ENCODE measurements at regions not wholly inside any gene's neighbourhood (a gene's known extent, or its start where the extent isn't known, plus 50 kb on each side); places are given as distances from the start of the nearest gene placed in this dataset.

DNA sequence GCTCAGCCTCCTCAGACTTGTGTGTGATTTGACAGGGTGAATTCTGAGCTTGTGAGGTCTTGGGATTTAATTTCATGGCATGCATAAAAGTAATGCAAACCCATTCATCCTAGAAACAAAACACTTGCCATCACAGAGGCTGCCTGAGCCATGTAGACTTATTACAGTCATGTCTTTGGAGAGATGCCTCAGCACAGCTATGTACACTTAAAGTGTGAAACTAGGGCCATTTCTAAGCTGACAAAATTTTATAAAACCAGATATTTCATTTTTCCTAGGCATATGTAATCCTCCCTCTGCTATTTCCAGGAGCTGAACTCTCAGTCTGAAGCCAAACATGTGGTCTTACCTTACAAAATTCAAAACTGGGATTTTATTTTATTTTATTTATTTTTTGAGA is 322.2 kb upstream of the SPHKAP start:
- no peaks in the 10 kb centered on the region for H3K4me1 ChIP-seq (ENCODE audit: insufficient read depth, low read length, severe bottlenecking)

GRCh38 chr2:228493852-228494251 is 312.4 kb upstream of the SPHKAP start:
- no peaks in the 10 kb centered on the region for H3K9me3 ChIP-seq (ENCODE audit: low read length)
- no peak overlapping the region for H3K9ac ChIP-seq (ENCODE audit: low read length)
- H2AFZ ChIP-seq (ENCODE audit: low read length): no peak overlapping the region
- H3K27me3 ChIP-seq (ENCODE audit: insufficient read depth, low read length): no peaks in the 10 kb centered on the region
- H3K79me2 ChIP-seq (ENCODE audit: insufficient read depth, low read length): no peaks in the 10 kb centered on the region
- no peaks in the 10 kb centered on the region for H4K20me1 ChIP-seq (ENCODE audit: insufficient read depth, low read length)
- H3F3A ChIP-seq (ENCODE audit: insufficient read depth, low read length): no peaks in the 10 kb centered on the region
- no peaks in the 10 kb centered on the region for H3K4me1 ChIP-seq (ENCODE audit: insufficient read depth, low read length, severe bottlenecking)
- no peaks in the 10 kb centered on the region for H3K36me3 ChIP-seq (ENCODE audit: insufficient read depth, low read length)
- TF ChIP-seq EZH2 (IDR thresholded peaks at IDR 0.05; ENCODE audit: borderline replicate concordance, low read length): no peak
- no peak overlapping the region for H3K4me3 ChIP-seq (ENCODE audit: low read depth, low read length, poor library complexity, severe bottlenecking)
- no peaks in the 10 kb centered on the region for H3K9me2 ChIP-seq (ENCODE audit: low read depth, low read length)
- H3K4me2 ChIP-seq (ENCODE audit: low read length): no peak overlapping the region
- H3K27ac ChIP-seq (ENCODE audit: low read depth, low read length, poor library complexity, severe bottlenecking): no peak overlapping the region

More for the DNA sequence above, 322.2 kb upstream of the SPHKAP start:
- Histone ChIP-seq H3K9me3 (ENCODE audit: low read length) (no peaks in the 10 kb centered on the region), H3K4me3 (ENCODE audit: low read depth, low read length, poor library complexity, severe bottlenecking) (no peak overlapping the region), H3K27ac (ENCODE audit: low read depth, low read length, poor library complexity, severe bottlenecking) (no peak overlapping the region), H4K20me1 (ENCODE audit: insufficient read depth, low read length) (no peaks in the 10 kb centered on the region), H3K27me3 (ENCODE audit: insufficient read depth, low read length) (no peaks in the 10 kb centered on the region), H2AFZ (ENCODE audit: low read length) (no peak overlapping the region), H3K36me3 (ENCODE audit: insufficient read depth, low read length) (no peaks in the 10 kb centered on the region), H3K9ac (ENCODE audit: low read length) (no peak overlapping the region), H3F3A (ENCODE audit: insufficient read depth, low read length) (no peaks in the 10 kb centered on the region), H3K4me2 (ENCODE audit: low read length) (no peak overlapping the region), H3K79me2 (ENCODE audit: insufficient read depth, low read length) (no peaks in the 10 kb centered on the region), H3K9me2 (ENCODE audit: low read depth, low read length) (no peaks in the 10 kb centered on the region)
- TF ChIP-seq EZH2 (IDR thresholded peaks at IDR 0.05; ENCODE audit: borderline replicate concordance, low read length) (no peak), CTCF (IDR thresholded peaks at IDR 0.05; ENCODE audit: low read length) (no peak)

DNA sequence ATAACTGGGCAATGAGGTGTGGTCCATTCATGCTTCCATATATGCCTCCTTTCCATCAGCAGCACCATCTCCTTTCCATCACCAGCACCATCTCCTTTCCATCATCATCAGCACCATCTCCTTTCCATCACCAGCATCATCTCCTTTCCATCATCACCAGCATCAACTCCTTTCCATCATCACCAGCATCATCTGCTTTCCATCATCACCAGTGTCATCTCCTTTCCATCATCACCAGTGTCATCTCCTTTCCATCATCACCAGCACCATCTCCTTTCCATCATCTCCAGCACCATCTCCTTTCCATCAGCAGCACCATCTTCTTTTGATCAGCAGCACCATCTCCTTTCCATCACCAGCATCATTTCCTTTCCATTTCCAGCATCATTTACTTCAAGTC is 297.5 kb upstream of the SPHKAP start:
- H3K79me2 ChIP-seq (ENCODE audit: insufficient read depth, low read length): no peaks in the 10 kb centered on the region
- H3K27ac ChIP-seq (ENCODE audit: low read depth, low read length, poor library complexity, severe bottlenecking): no peak overlapping the region
- H3K4me2 ChIP-seq (ENCODE audit: low read length): no peak overlapping the region
- TF ChIP-seq EZH2 (IDR thresholded peaks at IDR 0.05; ENCODE audit: borderline replicate concordance, low read length) (no peak), CTCF (IDR thresholded peaks at IDR 0.05; ENCODE audit: low read length) (no peak)
- no peaks in the 10 kb centered on the region for H3K27me3 ChIP-seq (ENCODE audit: insufficient read depth, low read length)
- no peaks in the 10 kb centered on the region for H3K4me1 ChIP-seq (ENCODE audit: insufficient read depth, low read length, severe bottlenecking)
- no peaks in the 10 kb centered on the region for H3K9me2 ChIP-seq (ENCODE audit: low read depth, low read length)
- H3K36me3 ChIP-seq (ENCODE audit: insufficient read depth, low read length): no peaks in the 10 kb centered on the region
- H3K9me3 ChIP-seq (ENCODE audit: low read length): no peaks in the 10 kb centered on the region
- no peaks in the 10 kb centered on the region for H3F3A ChIP-seq (ENCODE audit: insufficient read depth, low read length)
- H2AFZ ChIP-seq (ENCODE audit: low read length): no peak overlapping the region
- H3K9ac ChIP-seq (ENCODE audit: low read length): no peak overlapping the region
- H3K4me3 ChIP-seq (ENCODE audit: low read depth, low read length, poor library complexity, severe bottlenecking): no peak overlapping the region
- no peaks in the 10 kb centered on the region for H4K20me1 ChIP-seq (ENCODE audit: insufficient read depth, low read length)

GRCh38 chr2:228474466-228474865 is 293.0 kb upstream of the SPHKAP start:
- no peak overlapping the region for H2AFZ ChIP-seq (ENCODE audit: low read length)
- no peak overlapping the region for H3K4me3 ChIP-seq (ENCODE audit: low read depth, low read length, poor library complexity, severe bottlenecking)
- no peak overlapping the region for H3K4me2 ChIP-seq (ENCODE audit: low read length)
- no peaks in the 10 kb centered on the region for H3K9me2 ChIP-seq (ENCODE audit: low read depth, low read length)
- H3K27me3 ChIP-seq (ENCODE audit: insufficient read depth, low read length): no peaks in the 10 kb centered on the region
- no peaks in the 10 kb centered on the region for H3F3A ChIP-seq (ENCODE audit: insufficient read depth, low read length)
- no peaks in the 10 kb centered on the region for H3K79me2 ChIP-seq (ENCODE audit: insufficient read depth, low read length)
- H3K27ac ChIP-seq (ENCODE audit: low read depth, low read length, poor library complexity, severe bottlenecking): no peak overlapping the region
- TF ChIP-seq CTCF (IDR thresholded peaks at IDR 0.05; ENCODE audit: low read length) (no peak), EZH2 (IDR thresholded peaks at IDR 0.05; ENCODE audit: borderline replicate concordance, low read length) (no peak)
- no peak overlapping the region for H3K9ac ChIP-seq (ENCODE audit: low read length)
- no peaks in the 10 kb centered on the region for H3K36me3 ChIP-seq (ENCODE audit: insufficient read depth, low read length)
- no peaks in the 10 kb centered on the region for H3K9me3 ChIP-seq (ENCODE audit: low read length)
- H4K20me1 ChIP-seq (ENCODE audit: insufficient read depth, low read length): no peaks in the 10 kb centered on the region
- no peaks in the 10 kb centered on the region for H3K4me1 ChIP-seq (ENCODE audit: insufficient read depth, low read length, severe bottlenecking)
